Keratinocyte (primary cell): ENCODE measurements at regions not wholly inside any gene's neighbourhood (a gene's known extent, or its start where the extent isn't known, plus 50 kb on each side); places are given as distances from the start of the nearest gene placed in this dataset.
A peak's percentile ranks its signal among the peaks of the same experiment; 100 is the strongest.

ENCODE experiments used
- DNase-seq: peaks from one replicate; pipeline ENCODE4 v3.0.0-alpha.2; 2011; ENCODE audit warnings: low read depth, missing footprints, low spot score
- FAIRE-seq: peaks from 2 replicates; lab custom pipeline; 2011; peaks lifted over from hg19 to GRCh38; lab: Jason Lieb, UNC
- H2AFZ ChIP-seq: 2 replicates; pipeline ENCODE4 v1.6.0; 2012; ENCODE audit warnings: low read length, control low read depth, inconsistent platforms; ENCODE audit not compliant: control insufficient read depth
- H3K27ac ChIP-seq: 2 replicates; pipeline ENCODE4 v1.5.1; 2011; ENCODE audit warnings: low read length; ENCODE audit not compliant: control insufficient read depth, insufficient read depth
- H3K27me3 ChIP-seq: 3 replicates; pipeline ENCODE4 v1.6.0; 2011; ENCODE audit warnings: low read length; ENCODE audit not compliant: control insufficient read depth, insufficient read depth; ENCODE audit errors: extremely low read depth
- H3K36me3 ChIP-seq, 2 experiments: 2 replicates in 1 of 2; 3 replicates in 1 of 2; pipeline ENCODE4 v1.5.1; 2011; ENCODE audit warnings: low read length in 2 of 2, mild to moderate bottlenecking in 1 of 2; ENCODE audit not compliant: control insufficient read depth in 2 of 2, insufficient read depth in 2 of 2; ENCODE audit errors: extremely low read depth in 1 of 2
- H3K4me1 ChIP-seq: 3 replicates; pipeline ENCODE4 v1.5.1; 2011; ENCODE audit warnings: low read length; ENCODE audit not compliant: control insufficient read depth, insufficient read depth; ENCODE audit errors: extremely low read depth
- H3K4me2 ChIP-seq: 3 replicates; pipeline ENCODE4 v1.6.0; 2011; ENCODE audit warnings: low read depth, low read length; ENCODE audit not compliant: control insufficient read depth, insufficient read depth; ENCODE audit errors: extremely low read depth
- H3K4me3 ChIP-seq, 3 experiments: fragments of 200-600 bp in 1 of 3; sonication (generic) in 1 of 3; 2 replicates in 2 of 3; 3 replicates in 1 of 3; pipeline ENCODE4 v1.5.1; 2011 to 2016; ENCODE audit warnings: low read length in 3 of 3, mild to moderate bottlenecking in 3 of 3, control low read depth in 2 of 3, inconsistent platforms in 1 of 3, low read depth in 1 of 3, mixed read lengths in 1 of 3, mixed run types in 1 of 3, moderate library complexity in 1 of 3; ENCODE audit not compliant: control insufficient read depth in 2 of 3, insufficient read depth in 2 of 3; ENCODE audit errors: extremely low read depth in 1 of 3
- H3K79me2 ChIP-seq: 2 replicates; pipeline ENCODE4 v1.6.0; 2012; ENCODE audit warnings: low read length; ENCODE audit not compliant: control insufficient read depth, insufficient read depth
- H3K9ac ChIP-seq: 3 replicates; pipeline ENCODE4 v1.6.0; 2011; ENCODE audit warnings: low read length; ENCODE audit not compliant: control insufficient read depth, insufficient read depth; ENCODE audit errors: extremely low read depth
- H3K9me1 ChIP-seq: 3 replicates; pipeline ENCODE4 v1.6.0; 2011; ENCODE audit warnings: low read length; ENCODE audit not compliant: control insufficient read depth, insufficient read depth; ENCODE audit errors: extremely low read depth
- H3K9me3 ChIP-seq: 2 replicates; pipeline ENCODE4 v1.5.1; 2012; ENCODE audit warnings: low read depth, low read length; ENCODE audit not compliant: control insufficient read depth
- H4K20me1 ChIP-seq: 3 replicates; pipeline ENCODE4 v1.6.0; 2011; ENCODE audit warnings: low read length; ENCODE audit not compliant: control insufficient read depth, insufficient read depth; ENCODE audit errors: extremely low read depth
- CTCF ChIP-seq, 3 experiments: IDR thresholded peaks in 1 of 3; conservative IDR thresholded peaks in 1 of 3; optimal IDR thresholded peaks in 1 of 3; 2 replicates in 2 of 3; 3 replicates in 1 of 3; pipeline versions ENCODE3 to v1.5.1; 2011; ENCODE audit warnings: low read length in 3 of 3, mild to moderate bottlenecking in 3 of 3, moderate library complexity in 2 of 3, control low read depth in 1 of 3, inconsistent platforms in 1 of 3; ENCODE audit not compliant: insufficient read depth in 2 of 3; ENCODE audit errors: extremely low read depth in 1 of 3
- EZH2 ChIP-seq: IDR thresholded peaks from one replicate; pipeline ENCODE4 v1.6.1; 2012; ENCODE audit warnings: inconsistent platforms, mild to moderate bottlenecking, low read length, moderate library complexity
- dilution Hi-C: fragments of 300-500 bp; cut with MboI; formaldehyde crosslinking; loops from one replicate; pipeline ENCODE4 v1.7.0; 2020; ENCODE audit warnings: low sequenced_read_pairs; ENCODE audit not compliant: extremely low pct_ligation_motif_present

GRCh38 chr6:27667657-27668441 is 194.9 kb upstream of the ZNF184 start:
- Histone ChIP-seq H3K36me3 (no peaks in the 10 kb centered on the region), H3K9ac (peak overlapping the region; percentile 42), H3K4me1 (peaks cover 22% of the 10 kb centered on the region), H3K27ac (no peak overlapping the region), H3K27me3 (no peaks in the 10 kb centered on the region), H3K4me2 (peak overlapping the region; percentile 91), H3K9me3 (no peaks in the 10 kb centered on the region), H3K4me3 (peak overlapping the region; percentile 33 to 70 (median 63)), H4K20me1 (no peaks in the 10 kb centered on the region), H3K79me2 (no peaks in the 10 kb centered on the region), H3K9me1 (no peaks in the 10 kb centered on the region), H2AFZ (peak overlapping the region; percentile 31)
- TF ChIP-seq EZH2 (no peak), CTCF (optimal IDR thresholded peaks at IDR 0.05 in 1 of 3, IDR thresholded peaks at IDR 0.05 in 1 of 3, conservative IDR thresholded peaks at IDR 0.05 in 1 of 3; ENCODE audit: extremely low read depth in 1 of 3, insufficient read depth in 2 of 3, low read length in 3 of 3) (no peak)
- dilution Hi-C loops, result no loop called here
- peak; percentile 23 for FAIRE-seq
- no peak for DNase-seq

GRCh38 chr6:27667016-27667656 is 194.2 kb upstream of the ZNF184 start:
- peaks cover 22% of the 10 kb centered on the region for H3K4me1 ChIP-seq
- no peaks in the 10 kb centered on the region for H3K36me3 ChIP-seq
- TF ChIP-seq CTCF (optimal IDR thresholded peaks at IDR 0.05 in 1 of 3, IDR thresholded peaks at IDR 0.05 in 1 of 3, conservative IDR thresholded peaks at IDR 0.05 in 1 of 3; ENCODE audit: extremely low read depth in 1 of 3, insufficient read depth in 2 of 3, low read length in 3 of 3) (no peak), EZH2 (peak; percentile 6)
- no peaks in the 10 kb centered on the region for H3K79me2 ChIP-seq
- DNase-seq (no peak), FAIRE-seq (no peak)
- dilution Hi-C loops, result no loop called here
- no peak overlapping the region for H3K9ac ChIP-seq
- H3K9me1 ChIP-seq, result no peaks in the 10 kb centered on the region
- peak overlapping the region; percentile 91 for H3K4me2 ChIP-seq
- no peaks in the 10 kb centered on the region for H4K20me1 ChIP-seq
- no peaks in the 10 kb centered on the region for H3K9me3 ChIP-seq
- H3K27me3 ChIP-seq, result no peaks in the 10 kb centered on the region
- peak overlapping the region; percentile 18 to 70 (median 63) for H3K4me3 ChIP-seq
- peak overlapping the region; percentile 31 for H2AFZ ChIP-seq
- no peak overlapping the region for H3K27ac ChIP-seq
